IMR-90 (cell line): ENCODE measurements at regions not wholly inside any gene's neighbourhood (a gene's known extent, or its start where the extent isn't known, plus 50 kb on each side); places are given as distances from the start of the nearest gene placed in this dataset.
"Not testable (repeated sequence)": the region's sequence is repeated elsewhere in the genome, so short reads cannot be mapped to it uniquely, and the experiment has no call there.

Experiments used
- ATAC-seq: fragments of 200-7000 bp; cut with Tn5 transposase; 2 replicates; pipeline ENCODE4 v1.9.1; 2020; ENCODE audit warnings: low read depth, mild to moderate bottlenecking, moderate library complexity
- BruUV-seq: library from RNA; stranded (reverse); fragments of 400-500 nt; replicated peaks from 2 replicates; lab custom pipeline; 2021; lab: Mats Ljungman, UMichigan
- CTCF ChIA-PET: fragments of 300-600 bp; formaldehyde crosslinking; extraction: SDS; loops from one replicate; lab custom pipeline; 2021; ENCODE audit warnings: antibody characterized with exemption; lab: Yijun Ruan, JAX
- POLR2A ChIA-PET: fragments of 300-600 bp; sonication (Branson Sonifier 250); formaldehyde crosslinking; loops from one replicate; lab custom pipeline; 2022; ENCODE audit warnings: antibody characterized with exemption; ENCODE audit not compliant: unreplicated experiment; lab: Charles Lee
- DNase-seq: peaks from one replicate; pipeline ENCODE4 v3.0.0; 2013
- H2AFZ ChIP-seq: replicated peaks from 2 replicates; pipeline ENCODE3; 2013; ENCODE audit warnings: low read length, mild to moderate bottlenecking; ENCODE audit not compliant: poor library complexity
- H2AK5ac ChIP-seq: 2 replicates; pipeline ENCODE4 v1.6.1; 2013; ENCODE audit warnings: low read depth, low read length, inconsistent platforms
- H2AK9ac ChIP-seq: replicated peaks from 2 replicates; pipeline ENCODE3; 2013; ENCODE audit warnings: mild to moderate bottlenecking, low read depth, low read length, moderate library complexity; ENCODE audit not compliant: poor library complexity
- H2BK120ac ChIP-seq: 2 replicates; pipeline ENCODE4 v1.6.1; 2013; ENCODE audit warnings: low read depth, low read length, inconsistent platforms
- H2BK15ac ChIP-seq: 3 replicates; pipeline ENCODE4 v1.6.1; 2013; ENCODE audit warnings: low read depth, low read length, inconsistent platforms
- H2BK20ac ChIP-seq: 2 replicates; pipeline ENCODE4 v1.6.1; 2013; ENCODE audit warnings: low read depth, mild to moderate bottlenecking, inconsistent platforms, low read length, moderate library complexity
- H2BK5ac ChIP-seq: 2 replicates; pipeline ENCODE4 v1.6.1; 2013; ENCODE audit warnings: mild to moderate bottlenecking, low read depth, low read length, inconsistent platforms; ENCODE audit not compliant: poor library complexity, severe bottlenecking
- H3K14ac ChIP-seq: replicated peaks from 2 replicates; pipeline ENCODE4 v1.6.1; 2013; ENCODE audit warnings: low read depth, low read length, inconsistent platforms
- H3K18ac ChIP-seq: 2 replicates; pipeline ENCODE4 v1.6.1; 2013; ENCODE audit warnings: low read depth, low read length, control low read depth
- H3K23ac ChIP-seq: 2 replicates; pipeline ENCODE4 v1.6.1; 2013; ENCODE audit warnings: low read depth, low read length, inconsistent platforms
- H3K27ac ChIP-seq: 2 replicates; pipeline ENCODE4 v1.5.1; 2013; ENCODE audit warnings: mild to moderate bottlenecking, control low read depth, low read length; ENCODE audit not compliant: insufficient read depth
- H3K27me3 ChIP-seq: 2 replicates; pipeline ENCODE4 v1.6.1; 2013; ENCODE audit warnings: low read length; ENCODE audit not compliant: control insufficient read depth, insufficient read depth
- H3K36me3 ChIP-seq: 2 replicates; pipeline ENCODE4 v1.6.1; 2013; ENCODE audit warnings: low read length, mixed read lengths; ENCODE audit not compliant: control insufficient read depth, insufficient read depth
- H3K4ac ChIP-seq: 2 replicates; pipeline ENCODE4 v1.6.1; 2013; ENCODE audit warnings: low read depth, low read length, inconsistent platforms
- H3K4me1 ChIP-seq: 2 replicates; pipeline ENCODE4 v1.6.1; 2013; ENCODE audit warnings: low read length, mixed read lengths; ENCODE audit not compliant: control insufficient read depth, insufficient read depth
- H3K4me2 ChIP-seq: 2 replicates; pipeline ENCODE4 v1.6.1; 2013; ENCODE audit warnings: low read depth, mild to moderate bottlenecking, control low read depth, low read length, moderate library complexity
- H3K4me3 ChIP-seq: 2 replicates; pipeline ENCODE4 v1.5.1; 2013; ENCODE audit warnings: low read depth, mild to moderate bottlenecking, control low read depth, low read length, moderate library complexity; ENCODE audit not compliant: insufficient read depth
- H3K56ac ChIP-seq: 2 replicates; pipeline ENCODE4 v1.6.1; 2013; ENCODE audit warnings: low read length, inconsistent platforms; ENCODE audit not compliant: insufficient read depth; ENCODE audit errors: extremely low read depth
- H3K79me1 ChIP-seq, 2 experiments: 2 replicates each; pipeline ENCODE4 v1.6.1; 2013; ENCODE audit warnings: low read length in 2 of 2, inconsistent platforms in 1 of 2, low read depth in 1 of 2
- H3K9ac ChIP-seq: 2 replicates; pipeline ENCODE4 v1.6.1; 2013; ENCODE audit warnings: low read depth, low read length, control low read depth
- H3K9me1 ChIP-seq: 2 replicates; pipeline ENCODE4 v1.6.1; 2013; ENCODE audit warnings: low read length, inconsistent platforms; ENCODE audit not compliant: insufficient read depth
- H3K9me3 ChIP-seq: 2 replicates; pipeline ENCODE4 v1.6.1; 2013; ENCODE audit warnings: low read length; ENCODE audit not compliant: control insufficient read depth, insufficient read depth
- H4K20me1 ChIP-seq: 2 replicates; pipeline ENCODE4 v1.6.1; 2013; ENCODE audit warnings: low read length, inconsistent platforms; ENCODE audit not compliant: insufficient read depth
- H4K5ac ChIP-seq: 2 replicates; pipeline ENCODE4 v1.6.1; 2013; ENCODE audit warnings: mild to moderate bottlenecking, low read depth, low read length, control low read depth
- H4K8ac ChIP-seq, 2 experiments: 2 replicates each; pipeline ENCODE4 v1.6.1; 2013; ENCODE audit warnings: low read depth in 2 of 2, low read length in 2 of 2, control low read depth in 1 of 2, inconsistent platforms in 1 of 2
- H4K91ac ChIP-seq: 2 replicates; pipeline ENCODE4 v1.6.1; 2013; ENCODE audit warnings: low read depth, low read length, inconsistent platforms; ENCODE audit not compliant: insufficient read depth
- BHLHE40 ChIP-seq: fragments of 150-350 bp; IDR thresholded peaks from 2 replicates; pipeline ENCODE4 v1.6.1; 2016; ENCODE audit warnings: mild to moderate bottlenecking, low read depth, low read length
- MAFK ChIP-seq: IDR thresholded peaks from 2 replicates; pipeline ENCODE4 v1.6.1; 2012; ENCODE audit warnings: low read depth, low read length, improper control_type of control experiment
- WGBS, 2 experiments: methylation state at CpG; one replicate each; pipeline versions ENCODE4 v1.1.5 to v1.1.7; 2013; ENCODE audit warnings: missing lambda C conversion rate in 2 of 2; ENCODE audit not compliant: insufficient read length in 1 of 2; ENCODE audit errors: extremely low coverage in 2 of 2; 5-methylcytosine and 5-hydroxymethylcytosine counted together
- dilution Hi-C: fragments of 300-500 bp; cut with HindIII; formaldehyde crosslinking; loops from one replicate; pipeline ENCODE4 v1.14.3; 2018; ENCODE audit warnings: low sequenced_read_pairs; ENCODE audit not compliant: unreplicated experiment
- in situ Hi-C: fragments of 300-500 bp; cut with MboI; formaldehyde crosslinking; loops from 3 replicates; pipeline ENCODE4 v1.14.3; 2019; ENCODE audit warnings: low sequenced_read_pairs, inconsistent platforms, mixed read lengths
- intact Hi-C: fragments of 100-400 bp; cut with micrococcal nuclease; formaldehyde crosslinking; loops from 2 replicates; pipeline ENCODE4 v1.10.0; 2022

GRCh38 chr3:159401069-159401468 is 587.6 kb upstream of the IL12A start:
- H3K9ac ChIP-seq: no peak overlapping the region
- intact Hi-C loops (no loop called here), dilution Hi-C loops (no loop called here), in situ Hi-C loops (no loop called here)
- H3K27ac ChIP-seq: no peak overlapping the region
- no peak overlapping the region for H4K91ac ChIP-seq
- WGBS, 2 experiments: no CpG with 5 or more reads among the region's 1 CpG
- ChIA-PET POLR2A (no interaction called here), CTCF (no interaction called here)
- no peaks in the 10 kb centered on the region for H3K36me3 ChIP-seq
- no peak overlapping the region for H3K14ac ChIP-seq
- no peak overlapping the region for H4K8ac ChIP-seq
- H3K4me2 ChIP-seq: no peak overlapping the region
- no peak overlapping the region for H2AK5ac ChIP-seq
- no peaks in the 10 kb centered on the region for H3K9me3 ChIP-seq
- no peak overlapping the region for H3K56ac ChIP-seq
- H3K4me1 ChIP-seq: no peaks in the 10 kb centered on the region
- no peaks in the 10 kb centered on the region for H3K79me1 ChIP-seq
- no peak overlapping the region for H2BK15ac ChIP-seq
- H2BK5ac ChIP-seq: no peak overlapping the region
- no peak overlapping the region for H4K5ac ChIP-seq
- no peak overlapping the region for H3K4me3 ChIP-seq
- H3K18ac ChIP-seq: no peak overlapping the region
- H3K4ac ChIP-seq: no peak overlapping the region
- ATAC-seq: no peak
- no TSS peak for BruUV-seq
- DNase-seq: no peak
- H2BK120ac ChIP-seq: no peak overlapping the region
- no peak for TF ChIP-seq BHLHE40
- peak; percentile 98 for TF ChIP-seq MAFK
- no peak overlapping the region for H2AFZ ChIP-seq
- H4K20me1 ChIP-seq: no peaks in the 10 kb centered on the region
- no peak overlapping the region for H2AK9ac ChIP-seq
- H3K9me1 ChIP-seq: no peaks in the 10 kb centered on the region
- H3K23ac ChIP-seq: no peak overlapping the region
- no peak overlapping the region for H2BK20ac ChIP-seq
- H3K27me3 ChIP-seq: no peaks in the 10 kb centered on the region

GRCh38 chr3:159409711-159410110 is 578.9 kb upstream of the IL12A start:
- H2BK20ac ChIP-seq, H3K9me1 ChIP-seq, H4K91ac ChIP-seq, CTCF ChIA-PET, H3K79me1 ChIP-seq, H4K20me1 ChIP-seq, H3K23ac ChIP-seq, H2AFZ ChIP-seq, H3K9ac ChIP-seq, H2BK120ac ChIP-seq, H3K36me3 ChIP-seq, H4K8ac ChIP-seq, H3K4me3 ChIP-seq, H3K9me3 ChIP-seq, intact Hi-C loops, H2AK9ac ChIP-seq, ATAC-seq, DNase-seq, H3K14ac ChIP-seq, H2BK15ac ChIP-seq, H4K5ac ChIP-seq, H3K27ac ChIP-seq, H2BK5ac ChIP-seq, H3K4me1 ChIP-seq, H3K4me2 ChIP-seq, H3K27me3 ChIP-seq, H3K56ac ChIP-seq, BruUV-seq, POLR2A ChIA-PET, dilution Hi-C loops, in situ Hi-C loops, H2AK5ac ChIP-seq, H3K4ac ChIP-seq, H3K18ac ChIP-seq: not testable (repeated sequence)
